ENCODE measurements at regions not wholly inside any gene's neighbourhood (a gene's known extent, or its start where the extent isn't known, plus 50 kb on each side); places are given as distances from the start of the nearest gene placed in this dataset.

DNA sequence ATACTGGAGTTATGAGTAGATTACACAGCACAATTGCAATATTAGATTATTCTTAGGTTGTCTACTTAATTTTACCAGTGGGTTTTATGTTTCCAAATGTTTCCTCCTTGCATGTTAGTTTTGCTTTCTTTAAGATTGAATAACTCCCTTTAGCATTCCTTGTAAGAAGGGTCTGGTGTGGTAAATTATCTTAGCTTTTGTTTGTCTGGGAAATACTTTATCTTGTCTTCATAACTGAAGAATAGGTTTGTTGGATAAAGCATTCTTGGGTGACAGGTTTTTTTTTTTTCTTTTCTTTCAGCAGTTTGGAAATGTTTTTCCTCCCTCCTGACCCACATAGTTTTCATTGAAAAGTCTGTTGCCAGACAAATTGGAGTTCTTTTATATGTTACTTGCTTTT, 531.1 kb downstream of the ANXA1 start:
- DNase-seq = no peak

DNA sequence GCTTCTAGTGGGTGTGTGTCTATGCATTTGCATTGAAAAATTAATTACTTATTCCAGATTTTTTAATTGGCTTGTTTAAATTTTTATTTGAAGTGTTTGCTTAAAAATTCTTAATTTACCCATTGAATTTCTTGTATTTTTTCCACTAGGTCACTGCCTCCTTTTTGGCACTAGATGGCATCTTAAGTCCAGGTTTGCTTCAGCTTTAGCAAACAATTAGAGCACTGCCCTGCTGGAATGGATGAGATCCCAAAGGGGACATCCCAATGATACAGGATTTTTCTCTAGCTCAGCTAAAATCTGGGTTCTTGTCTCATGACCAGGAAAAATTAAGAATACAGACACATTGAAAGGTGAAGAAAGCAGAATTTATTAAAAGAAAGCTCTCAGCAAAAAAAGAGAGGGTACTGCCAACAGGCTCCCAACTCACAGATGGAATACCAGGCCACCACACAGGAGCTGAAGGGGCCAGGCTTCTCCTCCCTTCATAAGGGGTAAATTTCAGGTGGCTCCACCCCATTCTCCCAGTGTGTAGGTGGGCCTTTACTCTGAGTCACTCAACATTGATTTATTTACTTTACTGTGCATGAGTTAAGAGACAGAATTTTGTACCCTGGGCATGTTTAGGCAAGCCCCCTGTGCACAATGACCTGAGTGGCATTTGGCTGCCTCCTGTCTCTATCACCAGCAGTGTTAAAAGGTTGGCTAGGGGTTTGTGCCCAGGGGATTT, 532.4 kb downstream of the ANXA1 start:
- DNase-seq = no peak

- no peak for DNase-seq
Measured at GRCh38 chr9:73684601-73685000, 532.9 kb downstream of the ANXA1 start.

DNA sequence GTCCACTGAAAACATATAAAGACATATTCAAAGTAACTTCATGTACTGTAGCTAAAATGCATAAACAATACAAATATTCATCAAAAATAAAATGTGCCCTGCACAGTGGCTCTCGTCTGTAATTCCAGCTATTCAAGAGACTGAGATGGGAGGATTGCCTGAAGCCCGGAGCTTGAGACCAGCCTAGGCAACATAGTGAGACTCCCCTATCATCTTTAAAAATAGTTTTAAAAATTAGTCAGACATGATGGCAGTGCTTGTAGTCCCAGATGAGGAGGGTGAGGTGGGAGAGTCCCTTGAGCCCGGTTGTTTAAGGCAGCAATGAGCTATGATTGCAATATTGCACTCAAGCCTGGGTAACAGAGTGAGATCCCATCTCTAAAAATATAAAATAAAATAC, 534.1 kb downstream of the ANXA1 start:
- DNase-seq = no peak

DNA sequence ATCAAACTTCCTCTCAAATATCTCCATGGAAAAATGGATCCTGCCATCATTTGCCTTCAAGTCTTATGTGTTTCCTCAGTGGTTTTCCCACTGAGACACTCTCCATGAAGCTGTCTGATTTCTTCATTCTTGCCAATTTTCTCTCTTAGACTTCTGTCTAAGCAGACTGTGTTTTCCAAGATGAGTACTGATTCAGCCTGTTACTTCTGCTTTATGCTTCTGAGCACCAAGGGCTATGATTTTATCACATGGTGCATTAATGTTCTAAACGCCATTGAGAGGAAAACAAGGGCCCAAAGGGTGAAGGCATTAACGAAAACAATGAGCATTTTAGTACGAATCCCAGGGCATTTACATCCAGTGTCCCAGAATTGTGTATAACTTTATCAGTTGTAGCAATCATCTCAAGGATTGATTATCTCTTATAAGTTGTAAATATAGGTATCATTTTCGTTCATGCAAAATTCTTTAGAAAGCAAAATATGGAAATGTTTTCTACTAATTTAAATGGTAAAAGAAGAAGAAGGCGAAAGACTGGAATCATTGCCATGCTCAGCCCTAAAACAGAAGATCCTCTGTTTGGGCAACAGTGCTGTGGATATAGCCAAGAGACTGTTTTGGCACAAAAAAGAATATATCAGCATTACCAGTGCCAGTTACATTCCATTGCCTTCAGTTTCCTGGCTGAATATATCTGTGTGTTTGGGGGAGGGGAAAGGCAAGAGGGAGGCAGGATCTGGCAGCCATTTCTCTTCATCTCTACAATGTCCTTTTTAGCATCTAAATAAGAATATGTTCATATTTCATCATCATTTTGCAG, 537.6 kb downstream of the ANXA1 start:
- DNase-seq = no peak

DNA sequence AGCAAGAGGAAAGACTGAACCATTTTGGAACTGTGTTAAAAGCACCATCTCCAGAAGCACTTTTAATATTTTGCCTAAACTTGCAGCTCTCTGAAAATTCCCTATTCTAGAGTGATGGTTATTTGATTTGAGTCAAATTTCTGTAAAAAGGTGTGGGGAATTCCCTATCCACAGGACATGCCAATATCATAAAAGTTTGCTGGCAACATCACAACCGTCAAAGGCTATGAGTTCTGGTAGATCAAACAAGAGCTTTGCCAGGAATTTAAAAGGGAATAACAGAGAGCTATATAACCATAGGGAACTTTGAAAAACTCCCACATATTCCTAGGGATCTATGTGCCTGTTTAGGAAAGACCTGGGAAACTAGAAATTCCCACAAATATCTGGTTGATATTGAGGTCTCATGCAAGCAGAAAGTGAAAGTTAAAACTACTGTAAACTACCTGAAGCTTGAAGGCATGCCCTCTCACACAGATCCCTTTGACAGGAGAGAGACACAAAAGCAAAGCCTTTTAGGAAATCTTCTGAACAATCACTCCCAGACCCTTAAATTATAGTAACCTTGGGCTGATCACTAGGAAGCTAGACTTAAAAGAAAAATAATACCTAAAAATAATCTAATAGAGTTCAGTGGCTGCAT, 549.9 kb downstream of the ANXA1 start:
- no peak for DNase-seq

GRCh38 chr9:73714294-73714693, 562.6 kb downstream of the ANXA1 start:
- DNase-seq = no peak

DNA sequence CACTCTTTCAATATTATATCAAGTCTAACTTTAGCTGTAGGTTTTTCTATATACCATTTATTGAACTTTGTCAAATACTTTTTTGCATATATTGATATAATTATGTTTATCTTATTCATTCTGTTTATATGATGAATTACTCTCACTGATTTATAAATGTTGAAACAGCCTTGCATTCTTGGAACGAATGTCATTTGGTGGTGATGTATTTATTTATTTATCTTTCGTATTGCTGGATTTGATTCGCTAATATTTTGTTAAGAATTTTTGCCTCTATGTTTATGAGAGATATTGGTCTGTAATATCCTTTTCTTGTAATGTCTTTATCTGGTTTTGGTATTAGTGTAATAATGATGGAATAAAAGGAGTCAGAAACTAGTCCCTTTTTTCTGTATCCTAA, 563.9 kb downstream of the ANXA1 start:
- DNase-seq = no peak

DNA sequence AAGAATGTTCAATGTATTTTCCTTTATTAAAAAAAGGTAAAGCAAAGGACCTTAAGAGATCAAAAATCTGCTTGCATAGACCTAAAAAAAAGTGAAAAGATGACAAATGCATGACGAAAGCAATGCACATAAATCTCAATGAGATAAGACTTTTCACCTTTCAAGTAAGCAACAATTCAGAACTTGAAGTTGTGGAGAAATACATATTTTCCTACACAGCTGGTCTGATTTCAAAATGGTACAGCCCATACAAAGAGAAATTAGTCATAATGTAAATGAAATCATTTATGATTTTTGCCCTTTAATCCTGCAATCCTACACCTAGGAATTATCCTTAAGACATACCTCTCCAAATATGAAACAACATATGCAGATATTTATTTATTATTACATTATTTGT, 568.0 kb downstream of the ANXA1 start:
- DNase-seq = no peak

- DNase-seq = no peak
Measured at GRCh38 chr9:73720601-73721000, 568.9 kb downstream of the ANXA1 start.

GRCh38 chr9:73736270-73736669, 584.6 kb downstream of the ANXA1 start:
- DNase-seq = no peak

DNA sequence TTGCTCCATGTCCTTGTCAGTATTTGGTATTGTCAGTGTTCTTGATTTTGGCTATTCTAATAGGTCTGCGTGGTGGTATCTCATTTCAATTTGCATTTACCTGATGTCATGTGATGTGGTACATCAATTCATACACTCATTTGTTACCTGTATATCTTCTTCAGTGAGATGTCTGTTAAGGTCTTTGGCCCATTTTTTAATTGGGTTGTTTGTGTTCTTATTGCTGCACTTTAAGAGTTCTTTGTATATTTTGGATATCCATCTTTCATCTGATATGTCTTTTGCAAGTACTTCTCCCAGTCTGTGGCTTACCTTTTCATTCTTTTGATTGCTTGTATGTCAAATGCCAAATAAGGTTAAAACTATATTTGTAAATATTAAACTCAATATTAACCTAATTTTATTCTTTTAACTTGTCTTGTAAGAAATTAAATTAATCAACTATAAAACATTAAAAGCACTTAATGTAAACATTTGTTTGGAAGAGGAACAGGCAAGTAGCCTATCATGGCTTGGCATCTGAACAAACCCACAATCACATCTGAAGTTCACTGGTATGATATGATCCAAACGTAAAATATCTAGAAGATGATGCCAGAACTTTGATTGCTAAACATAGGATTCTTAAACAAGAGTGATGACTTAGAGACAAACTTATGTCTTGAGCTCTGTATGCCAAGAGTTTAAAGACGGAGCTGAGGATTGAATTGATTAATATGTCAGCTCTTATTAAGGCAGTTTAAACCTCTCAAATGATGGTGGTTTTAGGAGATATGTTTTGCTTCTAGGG, 587.3 kb downstream of the ANXA1 start:
- DNase-seq = no peak

GRCh38 chr9:73741316-73741715, 589.7 kb downstream of the ANXA1 start:
- DNase-seq = no peak

DNA sequence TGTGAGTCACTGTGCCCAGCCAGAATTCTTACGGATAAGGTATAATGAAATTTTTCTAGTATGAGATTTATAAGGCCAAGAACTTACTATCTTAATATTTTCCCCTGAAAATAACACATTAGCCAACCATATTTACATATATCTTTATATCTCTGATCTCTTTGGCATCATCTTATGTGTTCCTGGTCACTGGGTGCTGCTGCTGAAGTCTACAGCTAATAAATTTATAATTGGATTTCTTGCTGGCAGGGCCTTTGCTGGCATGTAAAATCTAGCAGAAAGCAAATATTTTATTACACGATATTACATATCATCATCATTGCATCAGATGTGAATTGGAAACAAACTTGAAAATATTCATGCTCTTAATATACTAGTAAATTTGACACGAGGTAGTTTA, 590.7 kb downstream of the ANXA1 start:
- no peak for DNase-seq

DNA sequence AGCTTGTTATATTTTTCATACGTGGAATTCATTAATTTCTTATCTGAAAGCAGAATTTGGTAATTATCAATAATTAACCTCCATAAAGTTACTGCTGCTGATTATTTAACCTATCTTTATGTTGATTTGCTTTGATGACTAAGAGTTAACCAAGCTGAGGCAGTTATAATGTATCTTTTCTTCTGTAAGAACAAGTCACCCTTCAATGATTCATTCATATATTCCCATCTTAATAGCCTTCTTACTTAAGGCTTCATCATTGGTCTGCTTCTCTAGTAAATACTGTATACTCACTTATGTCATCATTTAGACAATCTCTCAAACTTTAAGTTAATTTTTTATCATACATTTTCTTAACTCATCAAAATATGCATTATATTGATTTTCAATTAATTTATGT, 592.2 kb downstream of the ANXA1 start:
- no peak for DNase-seq

- no peak for DNase-seq
Measured at GRCh38 chr9:73745598-73745997, 593.9 kb downstream of the ANXA1 start.

DNA sequence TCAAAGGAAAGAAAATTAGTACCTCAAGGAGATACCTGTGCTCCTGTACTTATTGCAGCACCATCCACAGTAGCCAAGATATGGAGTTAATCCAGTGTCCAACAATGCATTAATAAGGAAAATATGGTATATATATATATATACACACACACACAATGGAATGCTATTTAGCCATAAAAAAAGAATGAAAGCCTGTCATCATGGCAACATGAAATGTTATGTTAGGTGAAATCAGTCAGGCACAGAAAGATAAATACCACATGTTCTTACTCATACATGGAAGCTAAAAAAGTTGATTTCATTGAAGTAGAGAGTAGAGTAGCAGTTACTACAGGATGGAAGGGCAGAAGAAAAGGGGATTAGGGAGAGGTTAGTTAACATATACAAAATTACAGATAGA, 601.5 kb downstream of the ANXA1 start:
- DNase-seq = no peak

DNA sequence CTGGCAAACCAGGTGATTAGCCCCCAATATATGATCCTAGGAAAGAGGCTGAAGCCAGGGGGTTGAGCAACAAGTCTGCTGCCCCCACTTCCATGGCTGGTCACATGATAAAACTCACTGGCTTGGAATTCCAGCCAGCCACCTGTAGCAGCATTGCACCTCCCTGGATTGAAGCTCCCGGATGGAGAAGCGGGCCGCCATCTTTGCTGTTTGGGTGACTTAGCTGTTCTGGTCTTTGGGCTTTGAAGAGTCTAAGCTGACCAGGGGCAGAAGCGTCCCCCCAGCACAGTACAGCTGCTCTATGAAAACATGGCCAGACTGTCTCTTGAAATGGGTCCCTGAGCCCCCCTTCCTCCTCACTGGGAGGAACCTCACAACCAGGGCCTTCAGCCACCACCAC, 610.2 kb downstream of the ANXA1 start:
- no peak for DNase-seq

GRCh38 chr9:73773896-73774295, 622.2 kb downstream of the ANXA1 start:
- no peak for DNase-seq

GRCh38 chr9:73775757-73776156, 624.1 kb downstream of the ANXA1 start:
- DNase-seq = no peak

- peak; percentile 8 for DNase-seq
Measured at GRCh38 chr9:73780916-73781315, 629.3 kb downstream of the ANXA1 start.

GRCh38 chr9:73782166-73782565, 630.5 kb downstream of the ANXA1 start:
- DNase-seq = no peak

DNA sequence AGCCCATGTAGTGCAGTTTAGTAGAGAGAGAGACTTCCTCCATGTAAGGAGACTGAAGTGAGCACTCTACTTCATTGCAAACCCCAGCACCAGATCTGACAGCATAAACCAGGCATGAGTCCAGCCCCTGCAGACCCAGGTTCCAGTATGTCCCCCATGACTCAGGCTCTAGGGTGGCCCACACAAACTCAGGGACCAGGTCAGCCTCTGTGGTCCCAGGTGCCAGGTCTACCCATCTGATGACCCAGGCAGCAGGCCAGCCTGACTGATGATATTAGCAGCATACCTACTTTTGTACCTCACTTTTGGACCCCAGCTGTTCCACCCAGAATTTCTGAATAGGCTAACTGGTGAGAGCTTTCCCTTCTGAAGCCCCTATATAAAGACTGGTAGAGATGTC, 647.8 kb downstream of the ANXA1 start:
- DNase-seq = no peak
